ENCODE measurements at regions not wholly inside any gene's neighbourhood (a gene's known extent, or its start where the extent isn't known, plus 50 kb on each side); places are given as distances from the start of the nearest gene placed in this dataset.

DNA sequence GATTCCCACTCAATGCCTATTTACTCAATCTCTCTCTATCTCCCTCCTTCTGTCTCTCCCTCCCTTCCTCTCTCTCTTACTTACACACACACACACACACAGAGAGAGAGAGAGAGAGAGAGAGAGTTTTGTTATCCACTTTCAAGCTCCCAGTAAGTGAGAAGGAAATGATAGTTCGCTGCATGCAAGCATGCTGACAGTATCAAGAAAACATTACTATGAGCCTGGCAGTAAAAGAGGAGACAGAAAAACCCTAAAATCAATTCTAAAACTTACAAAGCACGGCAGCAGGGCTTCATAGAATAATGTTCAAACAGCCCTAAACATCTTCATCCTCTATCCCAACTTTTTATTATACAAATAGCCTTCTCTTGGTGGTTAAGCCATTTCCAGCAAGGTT, 171.9 kb downstream of the FOXO1 start:
- H3K27me3 ChIP-seq = no peaks in the 10 kb centered on the region
- DNase-seq = no peak
- H3K27ac ChIP-seq = no peak overlapping the region
- no peak for FAIRE-seq
- TF ChIP-seq, protein P1, sequence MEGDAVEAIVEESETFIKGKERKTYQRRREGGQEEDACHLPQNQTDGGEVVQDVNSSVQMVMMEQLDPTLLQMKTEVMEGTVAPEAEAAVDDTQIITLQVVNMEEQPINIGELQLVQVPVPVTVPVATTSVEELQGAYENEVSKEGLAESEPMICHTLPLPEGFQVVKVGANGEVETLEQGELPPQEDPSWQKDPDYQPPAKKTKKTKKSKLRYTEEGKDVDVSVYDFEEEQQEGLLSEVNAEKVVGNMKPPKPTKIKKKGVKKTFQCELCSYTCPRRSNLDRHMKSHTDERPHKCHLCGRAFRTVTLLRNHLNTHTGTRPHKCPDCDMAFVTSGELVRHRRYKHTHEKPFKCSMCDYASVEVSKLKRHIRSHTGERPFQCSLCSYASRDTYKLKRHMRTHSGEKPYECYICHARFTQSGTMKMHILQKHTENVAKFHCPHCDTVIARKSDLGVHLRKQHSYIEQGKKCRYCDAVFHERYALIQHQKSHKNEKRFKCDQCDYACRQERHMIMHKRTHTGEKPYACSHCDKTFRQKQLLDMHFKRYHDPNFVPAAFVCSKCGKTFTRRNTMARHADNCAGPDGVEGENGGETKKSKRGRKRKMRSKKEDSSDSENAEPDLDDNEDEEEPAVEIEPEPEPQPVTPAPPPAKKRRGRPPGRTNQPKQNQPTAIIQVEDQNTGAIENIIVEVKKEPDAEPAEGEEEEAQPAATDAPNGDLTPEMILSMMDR (IDR thresholded peaks at IDR 0.05) = no peak
- H3K4me1 ChIP-seq = no peaks in the 10 kb centered on the region
- H3K9me3 ChIP-seq = no peaks in the 10 kb centered on the region
- intact Hi-C loops (cut with DNase I) = no loop called here
- H3K4me3 ChIP-seq = no peak overlapping the region
- H3K36me3 ChIP-seq = no peaks in the 10 kb centered on the region
- ATAC-seq = no peak
- WGBS, 2 donors = 67 to 77% methylated on average over 2 of the region's 2 CpGs

DNA sequence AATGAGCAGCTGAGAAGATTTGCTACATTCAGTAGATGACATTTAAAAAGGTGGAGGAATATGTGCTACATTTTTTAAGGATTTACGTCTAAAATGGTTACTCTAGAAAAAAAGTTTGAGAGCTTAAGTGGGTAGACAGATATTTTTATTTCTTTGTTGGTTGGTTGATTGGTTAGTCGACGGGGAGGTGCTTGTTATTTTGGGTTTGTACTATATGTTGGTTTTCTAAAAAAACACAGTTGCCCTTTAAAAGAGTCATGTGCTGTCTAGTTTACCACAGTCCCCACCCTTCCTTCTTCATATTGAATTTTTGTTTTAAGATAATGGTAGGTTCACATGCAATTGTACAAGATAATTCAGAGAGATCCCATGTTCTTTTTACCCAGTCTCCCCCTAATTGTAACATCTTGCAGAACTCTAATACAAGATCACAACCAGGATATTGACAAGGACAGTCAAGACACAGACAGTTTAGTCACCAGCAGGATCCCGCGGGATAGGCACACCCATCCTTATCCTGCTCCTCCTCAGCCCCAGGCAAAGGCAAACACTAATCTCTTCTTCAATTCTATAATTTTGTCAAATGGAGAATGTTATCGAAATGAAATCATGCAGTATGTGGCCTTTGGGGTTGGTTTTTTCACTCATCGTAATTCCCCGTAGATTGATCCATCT, 171.4 kb downstream of the FOXO1 start:
- Histone ChIP-seq H3K4me3 (no peak overlapping the region), H3K27me3 (no peaks in the 10 kb centered on the region), H3K4me1 (no peaks in the 10 kb centered on the region), H3K36me3 (no peaks in the 10 kb centered on the region), H3K9me3 (no peaks in the 10 kb centered on the region), H3K27ac (no peak overlapping the region)
- intact Hi-C loops (cut with DNase I) = no loop called here
- FAIRE-seq (no peak), DNase-seq (no peak), ATAC-seq (no peak)
- TF ChIP-seq, protein P1 (IDR thresholded peaks at IDR 0.05) = no peak
- 77 to 90% methylated on average over 8 of the region's 8 CpGs for WGBS, 2 donors

GRCh38 chr13:40495621-40496001, 170.8 kb downstream of the FOXO1 start:
- intact Hi-C loops (cut with DNase I) = no loop called here
- Histone ChIP-seq H3K27me3 (no peaks in the 10 kb centered on the region), H3K4me1 (no peaks in the 10 kb centered on the region), H3K9me3 (no peaks in the 10 kb centered on the region), H3K27ac (no peak overlapping the region), H3K4me3 (no peak overlapping the region), H3K36me3 (no peaks in the 10 kb centered on the region)
- DNase-seq (no peak), FAIRE-seq (no peak), ATAC-seq (no peak)
- TF ChIP-seq, protein P1 (IDR thresholded peaks at IDR 0.05) = no peak
- 57 to 65% methylated on average over 7 of the region's 7 CpGs for WGBS, 2 donors

GRCh38 chr13:40496035-40496810, 170.2 kb downstream of the FOXO1 start:
- H3K4me1 ChIP-seq = no peaks in the 10 kb centered on the region
- TF ChIP-seq, protein P1 (IDR thresholded peaks at IDR 0.05) = no peak
- no peaks in the 10 kb centered on the region for H3K9me3 ChIP-seq
- 90 to 93% methylated on average over 8 of the region's 8 CpGs for WGBS, 2 donors
- intact Hi-C loops (cut with DNase I) = no loop called here
- ATAC-seq (no peak), DNase-seq (no peak), FAIRE-seq (no peak)
- no peak overlapping the region for H3K27ac ChIP-seq
- H3K4me3 ChIP-seq = no peak overlapping the region
- H3K36me3 ChIP-seq = no peaks in the 10 kb centered on the region
- H3K27me3 ChIP-seq = no peaks in the 10 kb centered on the region

GRCh38 chr13:40498461-40498860, 168.0 kb downstream of the FOXO1 start:
- intact Hi-C loops (cut with DNase I) = no loop called here
- no peaks in the 10 kb centered on the region for H3K4me1 ChIP-seq
- no peaks in the 10 kb centered on the region for H3K27me3 ChIP-seq
- FAIRE-seq = no peak
- H3K27ac ChIP-seq = no peak overlapping the region
- TF ChIP-seq, protein P1 (IDR thresholded peaks at IDR 0.05) = no peak
- 81 to 89% methylated on average over 4 of the region's 4 CpGs for WGBS, 2 donors
- H3K9me3 ChIP-seq = no peaks in the 10 kb centered on the region
- no peak overlapping the region for H3K4me3 ChIP-seq
- no peaks in the 10 kb centered on the region for H3K36me3 ChIP-seq
- DNase-seq = no peak
- no peak for ATAC-seq

Data from pancreas (tissue), 10 donors.